Epithelial cell of proximal tubule (primary cell): ENCODE measurements at regions not wholly inside any gene's neighbourhood (a gene's known extent, or its start where the extent isn't known, plus 50 kb on each side); places are given as distances from the start of the nearest gene placed in this dataset.
A peak's percentile ranks its signal among the peaks of the same experiment; 100 is the strongest.

Experiments used
- DNase-seq: peaks from one replicate; pipeline ENCODE4 v3.0.0-alpha.2; 2011; ENCODE audit warnings: low read depth
- H3K4me3 ChIP-seq: 2 replicates; pipeline ENCODE4 v1.5.1; 2011; ENCODE audit warnings: low read depth, mild to moderate bottlenecking, low read length
- TF ChIP-seq, protein P1 (sequence below): conservative IDR thresholded peaks from 2 replicates; pipeline ENCODE4 v1.5.1; 2012; ENCODE audit warnings: low read depth, mild to moderate bottlenecking, low read length

DNA sequence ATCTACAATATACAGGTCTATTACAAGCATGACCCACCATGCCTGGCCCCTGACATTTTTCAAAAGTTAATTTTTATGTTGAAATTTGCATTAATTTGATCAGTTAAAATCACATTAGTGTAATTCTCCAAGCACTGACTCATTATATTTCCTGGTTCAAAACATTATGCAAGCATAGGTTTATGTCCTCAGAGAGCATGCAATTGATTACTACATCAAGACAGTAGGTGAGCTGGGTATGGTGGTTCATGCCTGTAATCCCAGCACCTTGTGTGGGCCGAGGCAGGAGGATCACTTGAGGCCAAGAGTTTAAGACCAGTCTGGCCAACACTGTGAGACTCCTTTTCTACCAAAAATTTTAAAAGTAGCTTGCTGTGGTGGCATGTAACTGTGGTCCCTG is 248.8 kb upstream of the KLHL1 start:
- TF ChIP-seq, protein P1, sequence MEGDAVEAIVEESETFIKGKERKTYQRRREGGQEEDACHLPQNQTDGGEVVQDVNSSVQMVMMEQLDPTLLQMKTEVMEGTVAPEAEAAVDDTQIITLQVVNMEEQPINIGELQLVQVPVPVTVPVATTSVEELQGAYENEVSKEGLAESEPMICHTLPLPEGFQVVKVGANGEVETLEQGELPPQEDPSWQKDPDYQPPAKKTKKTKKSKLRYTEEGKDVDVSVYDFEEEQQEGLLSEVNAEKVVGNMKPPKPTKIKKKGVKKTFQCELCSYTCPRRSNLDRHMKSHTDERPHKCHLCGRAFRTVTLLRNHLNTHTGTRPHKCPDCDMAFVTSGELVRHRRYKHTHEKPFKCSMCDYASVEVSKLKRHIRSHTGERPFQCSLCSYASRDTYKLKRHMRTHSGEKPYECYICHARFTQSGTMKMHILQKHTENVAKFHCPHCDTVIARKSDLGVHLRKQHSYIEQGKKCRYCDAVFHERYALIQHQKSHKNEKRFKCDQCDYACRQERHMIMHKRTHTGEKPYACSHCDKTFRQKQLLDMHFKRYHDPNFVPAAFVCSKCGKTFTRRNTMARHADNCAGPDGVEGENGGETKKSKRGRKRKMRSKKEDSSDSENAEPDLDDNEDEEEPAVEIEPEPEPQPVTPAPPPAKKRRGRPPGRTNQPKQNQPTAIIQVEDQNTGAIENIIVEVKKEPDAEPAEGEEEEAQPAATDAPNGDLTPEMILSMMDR, result no peak
- H3K4me3 ChIP-seq, result no peak overlapping the region
- DNase-seq, result no peak

GRCh38 chr13:70353096-70353495 is 244.8 kb upstream of the KLHL1 start:
- TF ChIP-seq, protein P1, result peak; percentile 43
- no peak for DNase-seq

GRCh38 chr13:70347947-70348620 is 239.8 kb upstream of the KLHL1 start:
- TF ChIP-seq, protein P1, result no peak

More at GRCh38 chr13:70353096-70353495, 244.8 kb upstream of the KLHL1 start:
- H3K4me3 ChIP-seq, result no peak overlapping the region

DNA sequence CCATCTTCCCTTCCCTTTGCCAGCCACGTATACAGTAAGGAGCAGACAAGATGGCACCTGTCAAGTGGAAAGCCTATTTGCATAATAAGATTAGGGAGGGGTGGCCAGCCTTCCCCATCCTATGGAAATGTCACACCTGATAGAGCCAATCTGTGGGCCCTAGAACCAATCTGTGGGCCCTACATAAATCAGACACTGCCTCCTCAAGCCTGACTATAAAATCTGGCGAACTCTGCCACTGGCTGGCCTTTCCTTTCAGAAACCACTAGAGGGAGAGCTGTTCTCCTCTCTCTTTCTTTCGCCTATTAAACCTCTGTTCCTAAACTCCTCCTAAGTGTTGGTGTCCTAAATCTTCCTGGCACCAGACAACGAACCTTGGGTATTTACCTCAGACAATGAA is 231.5 kb upstream of the KLHL1 start:
- no peak for DNase-seq
- TF ChIP-seq, protein P1, result peak; percentile 80
- H3K4me3 ChIP-seq, result no peak overlapping the region

More at GRCh38 chr13:70347947-70348620, 239.8 kb upstream of the KLHL1 start:
- no peak overlapping the region for H3K4me3 ChIP-seq
- no peak for DNase-seq

GRCh38 chr13:70338609-70339008 is 230.4 kb upstream of the KLHL1 start:
- TF ChIP-seq, protein P1, result no peak

GRCh38 chr13:70336866-70337265 is 228.6 kb upstream of the KLHL1 start:
- H3K4me3 ChIP-seq, result no peak overlapping the region

More at GRCh38 chr13:70338609-70339008, 230.4 kb upstream of the KLHL1 start:
- no peak overlapping the region for H3K4me3 ChIP-seq
- DNase-seq, result no peak

More at GRCh38 chr13:70336866-70337265, 228.6 kb upstream of the KLHL1 start:
- TF ChIP-seq, protein P1, result no peak
- no peak for DNase-seq
